Activated CD8-positive, alpha-beta T cell treated with anti-CD3 and anti-CD28 coated beads for 36 hours (primary cell): ENCODE measurements at regions not wholly inside any gene's neighbourhood (a gene's known extent, or its start where the extent isn't known, plus 50 kb on each side); places are given as distances from the start of the nearest gene placed in this dataset.

Experiments
- ATAC-seq: fragments of 200-7000 bp; cut with Tn5 transposase; one replicate; pipeline ENCODE4 v1.10.0; 2021; ENCODE audit warnings: mild to moderate bottlenecking, moderate library complexity
- CTCF ChIA-PET: fragments of 350-600 bp; sonication (Branson Sonifier 250); formaldehyde crosslinking; loops from one replicate; lab custom pipeline; 2021; ENCODE audit warnings: antibody characterized with exemption; lab: Charles Lee
- POLR2A ChIA-PET: fragments of 350-600 bp; sonication (Branson Sonifier 250); formaldehyde crosslinking; loops from one replicate; lab custom pipeline; 2021; ENCODE audit warnings: antibody characterized with exemption; lab: Charles Lee
- DNase-seq: peaks from one replicate; pipeline ENCODE4 v3.0.0-alpha.2; 2020
- H3K27ac Mint-ChIP-seq: one replicate; pipeline ENCODE4 v1.8.0; 2021; ENCODE audit warnings: mild to moderate bottlenecking, mixed read lengths
- H3K27me3 Mint-ChIP-seq: one replicate; pipeline ENCODE4 v1.8.0; 2021; ENCODE audit warnings: mixed read lengths
- H3K36me3 Mint-ChIP-seq: one replicate; pipeline ENCODE4 v1.8.0; 2021; ENCODE audit warnings: low read depth, mixed read lengths
- H3K4me1 Mint-ChIP-seq: one replicate; pipeline ENCODE4 v1.8.0; 2021; ENCODE audit warnings: low read depth, mixed read lengths
- H3K4me3 Mint-ChIP-seq: one replicate; pipeline ENCODE4 v1.8.0; 2021; ENCODE audit warnings: mild to moderate bottlenecking, moderate library complexity, mixed read lengths
- H3K9me3 Mint-ChIP-seq: one replicate; pipeline ENCODE4 v1.8.0; 2021; ENCODE audit warnings: mixed read lengths
- intact Hi-C: fragments of 100-400 bp; cut with micrococcal nuclease; formaldehyde crosslinking; loops from one replicate; pipeline ENCODE4 v1.10.0; 2022
- TF ChIP-seq, protein P1 (sequence below): fragments of 200-600 bp; IDR thresholded peaks from one replicate; pipeline ENCODE4 v1.8.0; 2022; ENCODE audit warnings: antibody characterized with exemption, mild to moderate bottlenecking

DNA sequence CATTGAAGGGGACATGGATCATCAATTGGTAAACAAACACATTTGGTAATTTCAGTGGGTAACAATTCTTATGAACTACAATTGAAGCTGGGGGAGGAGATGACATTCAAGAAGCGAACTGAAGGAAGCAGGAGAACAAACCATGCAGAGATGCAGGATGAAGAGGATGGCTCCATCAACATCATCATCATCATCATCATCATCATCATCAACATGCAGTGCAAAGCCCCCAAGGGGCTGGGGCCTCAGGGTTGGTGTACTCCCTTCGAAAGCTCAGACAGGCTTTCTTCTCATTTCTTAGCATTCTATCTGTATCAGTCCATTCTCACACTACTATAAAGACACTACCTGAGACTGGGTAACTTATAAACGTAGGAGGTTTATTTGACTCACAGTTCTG is 105.8 kb downstream of the DUSP10 start:
- Mint-ChIP-seq H3K9me3 (no peaks in the 10 kb centered on the region), H3K4me3 (no peak overlapping the region), H3K36me3 (no peaks in the 10 kb centered on the region), H3K27ac (no peak overlapping the region), H3K4me1 (no peaks in the 10 kb centered on the region), H3K27me3 (no peaks in the 10 kb centered on the region)
- DNase-seq (no peak), ATAC-seq (no peak)
- ChIA-PET CTCF (no interaction called here), POLR2A (interaction anchor here (1.6 kb wide), 1 partner anchor 106 kb away, joined by 5 read pairs; the partner anchor contains the start of gene DUSP10)
- TF ChIP-seq, protein P1, sequence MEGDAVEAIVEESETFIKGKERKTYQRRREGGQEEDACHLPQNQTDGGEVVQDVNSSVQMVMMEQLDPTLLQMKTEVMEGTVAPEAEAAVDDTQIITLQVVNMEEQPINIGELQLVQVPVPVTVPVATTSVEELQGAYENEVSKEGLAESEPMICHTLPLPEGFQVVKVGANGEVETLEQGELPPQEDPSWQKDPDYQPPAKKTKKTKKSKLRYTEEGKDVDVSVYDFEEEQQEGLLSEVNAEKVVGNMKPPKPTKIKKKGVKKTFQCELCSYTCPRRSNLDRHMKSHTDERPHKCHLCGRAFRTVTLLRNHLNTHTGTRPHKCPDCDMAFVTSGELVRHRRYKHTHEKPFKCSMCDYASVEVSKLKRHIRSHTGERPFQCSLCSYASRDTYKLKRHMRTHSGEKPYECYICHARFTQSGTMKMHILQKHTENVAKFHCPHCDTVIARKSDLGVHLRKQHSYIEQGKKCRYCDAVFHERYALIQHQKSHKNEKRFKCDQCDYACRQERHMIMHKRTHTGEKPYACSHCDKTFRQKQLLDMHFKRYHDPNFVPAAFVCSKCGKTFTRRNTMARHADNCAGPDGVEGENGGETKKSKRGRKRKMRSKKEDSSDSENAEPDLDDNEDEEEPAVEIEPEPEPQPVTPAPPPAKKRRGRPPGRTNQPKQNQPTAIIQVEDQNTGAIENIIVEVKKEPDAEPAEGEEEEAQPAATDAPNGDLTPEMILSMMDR, result no peak
- intact Hi-C loops, result no loop called here

DNA sequence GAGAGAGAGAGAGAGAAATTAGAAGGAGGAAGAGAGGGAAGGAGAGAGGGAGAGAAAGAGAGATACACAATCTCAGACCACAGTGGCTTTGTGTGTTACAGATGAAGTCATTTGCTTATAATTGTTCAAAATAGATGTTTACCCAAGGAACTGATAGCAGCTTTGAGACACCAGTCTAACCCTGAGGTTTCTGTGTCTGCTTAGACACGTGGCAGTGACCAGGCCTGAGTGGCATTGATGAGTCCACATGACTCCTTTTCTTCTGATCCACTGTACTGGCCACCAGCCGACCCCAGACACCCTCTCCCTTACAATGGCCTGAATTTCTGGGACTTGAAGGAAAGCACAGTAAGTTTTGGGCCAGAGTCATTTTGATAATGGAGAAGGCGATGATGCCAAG is 104.9 kb downstream of the DUSP10 start:
- H3K36me3 Mint-ChIP-seq, result no peaks in the 10 kb centered on the region
- CTCF ChIA-PET, result no interaction called here
- no peaks in the 10 kb centered on the region for H3K27me3 Mint-ChIP-seq
- H3K9me3 Mint-ChIP-seq, result no peaks in the 10 kb centered on the region
- no peak overlapping the region for H3K4me3 Mint-ChIP-seq
- DNase-seq, result no peak
- intact Hi-C loops, result no loop called here
- no peak for ATAC-seq
- no peaks in the 10 kb centered on the region for H3K4me1 Mint-ChIP-seq
- POLR2A ChIA-PET, result no interaction called here
- H3K27ac Mint-ChIP-seq, result no peak overlapping the region
- TF ChIP-seq, protein P1, result no peak

DNA sequence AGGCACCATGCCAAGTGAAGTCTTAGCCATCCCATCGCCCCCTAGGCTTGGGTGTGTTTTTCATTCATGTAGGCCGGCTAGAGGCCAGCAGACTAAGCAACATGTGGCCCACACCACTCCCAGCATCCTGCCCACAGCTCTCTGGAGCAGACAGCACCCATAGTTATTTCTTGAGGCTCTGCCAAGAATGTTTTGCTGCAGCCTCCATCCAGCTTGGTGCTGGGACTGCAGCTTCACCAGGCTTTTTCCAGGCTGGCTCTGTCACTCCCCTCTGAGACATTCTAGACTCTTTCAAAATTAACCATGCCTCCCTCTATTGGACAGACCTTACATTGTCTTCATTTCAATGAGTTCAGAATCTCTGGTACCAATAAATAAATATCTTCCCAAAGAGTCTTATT is 104.2 kb downstream of the DUSP10 start:
- ATAC-seq (no peak), DNase-seq (no peak)
- CTCF ChIA-PET, result no interaction called here
- POLR2A ChIA-PET, result no interaction called here
- Mint-ChIP-seq H3K36me3 (no peaks in the 10 kb centered on the region), H3K27ac (no peak overlapping the region), H3K27me3 (no peaks in the 10 kb centered on the region), H3K4me3 (no peak overlapping the region), H3K9me3 (no peaks in the 10 kb centered on the region), H3K4me1 (no peaks in the 10 kb centered on the region)
- TF ChIP-seq, protein P1, result no peak
- intact Hi-C loops, result no loop called here

DNA sequence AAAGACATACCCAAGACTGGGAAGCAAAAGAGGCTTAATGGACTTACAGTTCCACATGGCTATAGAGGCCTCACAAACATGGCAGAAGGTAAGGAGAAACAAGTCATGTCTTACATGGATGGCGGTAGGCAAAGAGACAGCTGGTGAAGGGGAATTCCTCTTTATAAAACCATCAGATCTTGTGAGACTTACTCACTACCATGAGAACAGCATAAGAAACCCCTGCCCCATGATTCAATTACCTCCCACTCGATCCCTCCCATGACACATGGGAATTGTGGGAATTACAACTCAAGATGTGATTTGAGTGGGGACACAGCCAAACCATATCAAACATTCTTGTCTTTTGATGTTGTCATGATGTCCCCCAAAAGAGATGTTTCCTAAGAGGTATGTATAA is 103.3 kb downstream of the DUSP10 start:
- Mint-ChIP-seq H3K4me3 (no peak overlapping the region), H3K4me1 (no peaks in the 10 kb centered on the region), H3K9me3 (no peaks in the 10 kb centered on the region), H3K27me3 (no peaks in the 10 kb centered on the region), H3K36me3 (no peaks in the 10 kb centered on the region), H3K27ac (no peak overlapping the region)
- TF ChIP-seq, protein P1, result no peak
- ChIA-PET POLR2A (no interaction called here), CTCF (interaction anchor here (1.5 kb wide), 1 partner anchor 9 kb away, joined by 3 read pairs; no protein-coding TSS in a partner anchor)
- intact Hi-C loops, result no loop called here
- no peak for ATAC-seq
- DNase-seq, result no peak

DNA sequence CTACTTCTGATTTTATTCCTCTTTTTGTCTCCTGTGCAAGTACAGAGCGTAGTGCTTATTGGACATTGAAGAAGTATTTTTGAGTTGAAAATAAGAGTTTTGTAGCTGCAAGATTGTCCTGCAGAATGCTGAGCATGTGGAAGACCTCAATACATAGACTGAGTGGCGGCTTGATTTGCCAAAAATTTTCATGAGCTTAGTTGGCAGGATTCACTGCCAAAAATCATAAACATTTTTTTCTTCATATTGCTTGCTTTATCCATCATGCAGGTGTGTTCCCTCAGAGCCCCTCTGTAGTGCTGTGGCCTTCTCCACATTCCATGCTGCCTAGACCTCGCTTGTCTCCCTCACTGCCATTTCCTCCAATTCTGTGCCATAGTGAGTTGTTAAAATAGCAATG is 100.1 kb downstream of the DUSP10 start:
- peaks cover 2% of the 10 kb centered on the region for H3K4me1 Mint-ChIP-seq
- intact Hi-C loops, result no loop called here
- CTCF ChIA-PET, result no interaction called here

More for the DNA sequence above, 100.1 kb downstream of the DUSP10 start:
- no peak for ATAC-seq
- Mint-ChIP-seq H3K36me3 (no peaks in the 10 kb centered on the region), H3K9me3 (no peaks in the 10 kb centered on the region), H3K27me3 (no peaks in the 10 kb centered on the region), H3K4me3 (no peak overlapping the region), H3K27ac (no peak overlapping the region)
- TF ChIP-seq, protein P1, result no peak
- DNase-seq, result no peak
- POLR2A ChIA-PET, result no interaction called here
